ENCODE measurements at regions not wholly inside any gene's neighbourhood (a gene's known extent, or its start where the extent isn't known, plus 50 kb on each side); places are given as distances from the start of the nearest gene placed in this dataset.

DNA sequence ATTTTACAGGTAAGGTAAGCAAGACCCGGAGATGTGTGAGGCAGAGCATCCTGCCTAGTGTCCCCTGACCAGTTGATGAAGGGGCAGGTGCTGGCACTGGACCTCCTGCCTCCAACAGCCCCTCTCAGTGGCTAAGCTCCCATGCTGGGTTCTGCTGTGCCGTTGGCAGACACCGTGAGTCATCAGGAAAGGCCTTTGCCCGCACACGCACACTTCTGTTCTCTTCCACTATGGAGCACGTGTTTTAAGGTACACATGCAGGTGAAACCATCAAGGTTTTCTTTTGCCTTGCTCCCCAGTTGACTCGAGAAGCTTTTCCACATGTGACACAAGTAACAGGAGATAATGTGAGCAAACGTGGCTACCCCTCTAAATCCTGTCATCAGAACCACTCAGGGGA, 207.9 kb downstream of the RRAGC start:
- no peak for DNase-seq (ENCODE audit: low read depth, low spot score)
- BruUV-seq (replicated peaks): no TSS peak
- no peak for ATAC-seq

GRCh38 chr1:38648417-38648816, 211.2 kb downstream of the RRAGC start:
- H3K27ac ChIP-seq (ENCODE audit: low read depth, low read length): no peak overlapping the region
- no peaks in the 10 kb centered on the region for H3K4me1 ChIP-seq (ENCODE audit: control insufficient read depth in 1 of 2, insufficient read depth in 2 of 2, low read length in 2 of 2)
- H3K9ac ChIP-seq (ENCODE audit: low read length): no peak overlapping the region
- no peaks in the 10 kb centered on the region for H4K20me1 ChIP-seq (ENCODE audit: insufficient read depth)
- no peaks in the 10 kb centered on the region for H3K9me3 ChIP-seq (ENCODE audit: control insufficient read depth in 1 of 2, insufficient read depth in 1 of 2, low read depth in 1 of 2, low read length in 2 of 2)
- H3K4me3 ChIP-seq (replicated peaks in 1 of 2; ENCODE audit: low read depth in 1 of 2, low read length in 2 of 2): no peak overlapping the region
- ChIA-PET POLR2A (no interaction called here), CTCF (no interaction called here), RAD21 (ENCODE audit: low non-redundant PET in 1 of 2, low total read pairs in 2 of 2, uncharacterized antibody in 2 of 2, unreplicated experiment in 2 of 2) (no interaction called here)
- intact Hi-C loops (cut with micrococcal nuclease): no loop called here
- H3K27me3 ChIP-seq (ENCODE audit: insufficient read depth, low read length): peaks cover 6% of the 10 kb centered on the region
- no TSS peak for BruUV-seq (replicated peaks)
- H3K9me2 ChIP-seq (ENCODE audit: insufficient read depth): no peaks in the 10 kb centered on the region
- ATAC-seq: no peak
- H3K4me2 ChIP-seq (ENCODE audit: low read length): no peak overlapping the region
- no peak for DNase-seq (ENCODE audit: low read depth, low spot score)
- no peak overlapping the region for H2AFZ ChIP-seq (ENCODE audit: low read depth, low read length, poor library complexity, severe bottlenecking)
- no peaks in the 10 kb centered on the region for H3K79me2 ChIP-seq (ENCODE audit: insufficient read depth, low read length)
- H3K36me3 ChIP-seq (ENCODE audit: control insufficient read depth in 1 of 2, insufficient read depth in 2 of 2, low read length in 2 of 2): no peaks in the 10 kb centered on the region
- TF ChIP-seq ZNF274 (IDR thresholded peaks at IDR 0.05; ENCODE audit: low read depth, low read length): no peak
- no peak for TF ChIP-seq SRF (IDR thresholded peaks at IDR 0.05; ENCODE audit: low read depth)
- no peak for TF ChIP-seq CEBPB (IDR thresholded peaks at IDR 0.05; ENCODE audit: low read depth)
- TF ChIP-seq YY1 (IDR thresholded peaks at IDR 0.05; ENCODE audit: extremely low read depth, insufficient replicate concordance, low read depth, low read length): no peak
- no peak for TF ChIP-seq POLR2AphosphoS5 (IDR thresholded peaks at IDR 0.05; ENCODE audit: low read depth, low read length)
- no peak for TF ChIP-seq ATF3 (IDR thresholded peaks at IDR 0.05)
- TF ChIP-seq EGR1 (IDR thresholded peaks at IDR 0.05; ENCODE audit: low read depth): no peak
- no peak for TF ChIP-seq POLR2A (IDR thresholded peaks at IDR 0.05; ENCODE audit: borderline replicate concordance, extremely low read depth, insufficient read depth, insufficient read length)
- TF ChIP-seq EZH2phosphoT487 (IDR thresholded peaks at IDR 0.05; ENCODE audit: borderline replicate concordance): no peak
- TF ChIP-seq ZFX (IDR thresholded peaks at IDR 0.05): no peak
- TF ChIP-seq, protein P1, sequence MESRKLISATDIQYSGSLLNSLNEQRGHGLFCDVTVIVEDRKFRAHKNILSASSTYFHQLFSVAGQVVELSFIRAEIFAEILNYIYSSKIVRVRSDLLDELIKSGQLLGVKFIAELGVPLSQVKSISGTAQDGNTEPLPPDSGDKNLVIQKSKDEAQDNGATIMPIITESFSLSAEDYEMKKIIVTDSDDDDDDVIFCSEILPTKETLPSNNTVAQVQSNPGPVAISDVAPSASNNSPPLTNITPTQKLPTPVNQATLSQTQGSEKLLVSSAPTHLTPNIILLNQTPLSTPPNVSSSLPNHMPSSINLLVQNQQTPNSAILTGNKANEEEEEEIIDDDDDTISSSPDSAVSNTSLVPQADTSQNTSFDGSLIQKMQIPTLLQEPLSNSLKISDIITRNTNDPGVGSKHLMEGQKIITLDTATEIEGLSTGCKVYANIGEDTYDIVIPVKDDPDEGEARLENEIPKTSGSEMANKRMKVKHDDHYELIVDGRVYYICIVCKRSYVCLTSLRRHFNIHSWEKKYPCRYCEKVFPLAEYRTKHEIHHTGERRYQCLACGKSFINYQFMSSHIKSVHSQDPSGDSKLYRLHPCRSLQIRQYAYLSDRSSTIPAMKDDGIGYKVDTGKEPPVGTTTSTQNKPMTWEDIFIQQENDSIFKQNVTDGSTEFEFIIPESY (IDR thresholded peaks at IDR 0.05; ENCODE audit: extremely low read depth, insufficient replicate concordance, low read length): no peak
- no peak for TF ChIP-seq CBX3 (IDR thresholded peaks at IDR 0.05; ENCODE audit: low read depth)
- no peak for TF ChIP-seq TCF7L2 (IDR thresholded peaks at IDR 0.05; ENCODE audit: borderline replicate concordance, extremely low read depth, insufficient read depth, insufficient read length)
- TF ChIP-seq EZH2 (IDR thresholded peaks at IDR 0.05): no peak

More for the DNA sequence above, 207.9 kb downstream of the RRAGC start:
- Histone ChIP-seq H4K20me1 (ENCODE audit: insufficient read depth) (no peaks in the 10 kb centered on the region), H3K4me1 (ENCODE audit: control insufficient read depth in 1 of 2, insufficient read depth in 2 of 2, low read length in 2 of 2) (no peaks in the 10 kb centered on the region), H3K9ac (ENCODE audit: low read length) (no peak overlapping the region), H3K9me2 (ENCODE audit: insufficient read depth) (no peaks in the 10 kb centered on the region), H3K79me2 (ENCODE audit: insufficient read depth, low read length) (no peaks in the 10 kb centered on the region), H3K27ac (ENCODE audit: low read depth, low read length) (no peak overlapping the region), H2AFZ (ENCODE audit: low read depth, low read length, poor library complexity, severe bottlenecking) (no peak overlapping the region), H3K9me3 (ENCODE audit: control insufficient read depth in 1 of 2, insufficient read depth in 1 of 2, low read depth in 1 of 2, low read length in 2 of 2) (no peaks in the 10 kb centered on the region), H3K4me2 (ENCODE audit: low read length) (no peak overlapping the region), H3K4me3 (replicated peaks in 1 of 2; ENCODE audit: low read depth in 1 of 2, low read length in 2 of 2) (no peak overlapping the region), H3K36me3 (ENCODE audit: control insufficient read depth in 1 of 2, insufficient read depth in 2 of 2, low read length in 2 of 2) (no peaks in the 10 kb centered on the region), H3K27me3 (ENCODE audit: insufficient read depth, low read length) (peaks cover 10% of the 10 kb centered on the region)
- ChIA-PET CTCF (no interaction called here), RAD21 (ENCODE audit: low non-redundant PET in 1 of 2, low total read pairs in 2 of 2, uncharacterized antibody in 2 of 2, unreplicated experiment in 2 of 2) (no interaction called here), POLR2A (no interaction called here)
- intact Hi-C loops (cut with micrococcal nuclease): no loop called here
- TF ChIP-seq, protein P2, sequence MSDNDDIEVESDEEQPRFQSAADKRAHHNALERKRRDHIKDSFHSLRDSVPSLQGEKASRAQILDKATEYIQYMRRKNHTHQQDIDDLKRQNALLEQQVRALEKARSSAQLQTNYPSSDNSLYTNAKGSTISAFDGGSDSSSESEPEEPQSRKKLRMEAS (IDR thresholded peaks at IDR 0.05): no peak
- TF ChIP-seq TCF7L2 (IDR thresholded peaks at IDR 0.05; ENCODE audit: borderline replicate concordance, extremely low read depth, insufficient read depth, insufficient read length) (no peak), FOSL1 (IDR thresholded peaks at IDR 0.05; ENCODE audit: low read depth) (no peak), ELF1 (IDR thresholded peaks at IDR 0.05; ENCODE audit: borderline replicate concordance, low read depth) (no peak)
- TF ChIP-seq, protein P1 (IDR thresholded peaks at IDR 0.05; ENCODE audit: extremely low read depth, insufficient replicate concordance, low read length): no peak
